HCT116 (cell line): ENCODE measurements at regions not wholly inside any gene's neighbourhood (a gene's known extent, or its start where the extent isn't known, plus 50 kb on each side); places are given as distances from the start of the nearest gene placed in this dataset.

Experiments
- ATAC-seq: fragments of 200-7000 bp; cut with Tn5 transposase; 2 replicates; pipeline ENCODE4 v1.9.1; 2020; ENCODE audit warnings: mild to moderate bottlenecking, moderate library complexity
- BruUV-seq: library from RNA; stranded (reverse); fragments of 400-500 nt; replicated peaks from 2 replicates; lab custom pipeline; 2021; lab: Mats Ljungman, UMichigan
- CTCF ChIA-PET: fragments of 300-600 bp; sonication (Branson Sonifier 250); formaldehyde crosslinking; loops from one replicate; lab custom pipeline; 2021; ENCODE audit warnings: antibody characterized with exemption; lab: Charles Lee
- POLR2A ChIA-PET: fragments of 300-600, 350-600 bp; sonication (Branson Sonifier 250); formaldehyde crosslinking; loops from one replicate; lab custom pipeline; 2021; ENCODE audit warnings: antibody characterized with exemption; lab: Charles Lee
- RAD21 ChIA-PET, 2 experiments: fragments of 300-600 bp; sonication (Branson Sonifier 250); formaldehyde crosslinking; loops; one replicate each; lab custom pipeline; 2023; ENCODE audit warnings: low total read pairs in 2 of 2; ENCODE audit not compliant: uncharacterized antibody in 2 of 2, unreplicated experiment in 2 of 2, low non-redundant PET in 1 of 2; lab: Charles Lee
- DNase-seq: peaks from one replicate; pipeline ENCODE4 v3.0.0-alpha.2; 2010; ENCODE audit warnings: low read depth, low spot score
- H2AFZ ChIP-seq: fragments of 200-600 bp; shearing (Covaris generic), sonication (generic); 2 replicates; pipeline ENCODE4 v1.6.1; 2017; ENCODE audit warnings: low read depth, mixed run types, mixed read lengths, antibody characterized with exemption, low read length; ENCODE audit not compliant: poor library complexity, severe bottlenecking
- H3K27ac ChIP-seq: 2 replicates; pipeline ENCODE4 v1.5.1; 2012; ENCODE audit warnings: low read depth, low read length
- H3K27me3 ChIP-seq: fragments of 200-600 bp; sonication (generic); 2 replicates; pipeline ENCODE4 v1.6.1; 2016; ENCODE audit warnings: mixed run types, low read length, mixed read lengths; ENCODE audit not compliant: insufficient read depth
- H3K36me3 ChIP-seq, 2 experiments: fragments of 200-500 bp in 1 of 2; fragments of 200-600 bp in 1 of 2; sonication (Bioruptor generic) in 1 of 2; sonication (generic) in 1 of 2; 2 replicates each; pipeline versions ENCODE4 v1.5.1 to v1.6.1; 2014 to 2016; ENCODE audit warnings: low read length in 2 of 2, inconsistent platforms in 1 of 2, mixed read lengths in 1 of 2, mixed run types in 1 of 2; ENCODE audit not compliant: insufficient read depth in 2 of 2, control insufficient read depth in 1 of 2
- H3K4me1 ChIP-seq, 2 experiments: fragments of 200-600 bp in 1 of 2; sonication (generic) in 1 of 2; 2 replicates each; pipeline versions ENCODE4 v1.5.1 to v1.6.1; 2012 to 2017; ENCODE audit warnings: low read length in 2 of 2, inconsistent platforms in 1 of 2, mild to moderate bottlenecking in 1 of 2, mixed read lengths in 1 of 2, mixed run types in 1 of 2, moderate library complexity in 1 of 2; ENCODE audit not compliant: insufficient read depth in 2 of 2, control insufficient read depth in 1 of 2
- H3K4me2 ChIP-seq: fragments of 200-600 bp; sonication (generic); 2 replicates; pipeline ENCODE4 v1.6.1; 2017; ENCODE audit warnings: mixed run types, low read length, mixed read lengths
- H3K4me3 ChIP-seq, 2 experiments: fragments of 200-600 bp in 1 of 2; sonication (generic) in 1 of 2; replicated peaks in 1 of 2; 2 replicates each; pipeline ENCODE4 v1.5.1; 2011 to 2016; ENCODE audit warnings: low read length in 2 of 2, control low read depth in 1 of 2, low read depth in 1 of 2, mild to moderate bottlenecking in 1 of 2, mixed read lengths in 1 of 2, mixed run types in 1 of 2
- H3K79me2 ChIP-seq: fragments of 200-600 bp; sonication (generic); 2 replicates; pipeline ENCODE4 v1.6.1; 2017; ENCODE audit warnings: mild to moderate bottlenecking, mixed run types, low read length, moderate library complexity, mixed read lengths; ENCODE audit not compliant: insufficient read depth
- H3K9ac ChIP-seq: fragments of 200-600 bp; sonication (generic); 2 replicates; pipeline ENCODE4 v1.6.1; 2016; ENCODE audit warnings: low read length, mixed read lengths
- H3K9me2 ChIP-seq: fragments of 200-600 bp; sonication (generic), shearing (Covaris generic); 2 replicates; pipeline ENCODE4 v1.6.1; 2017; ENCODE audit warnings: mixed run types, mild to moderate bottlenecking, moderate library complexity; ENCODE audit not compliant: insufficient read depth
- H3K9me3 ChIP-seq, 2 experiments: fragments of 200-500 bp in 1 of 2; fragments of 200-600 bp in 1 of 2; sonication (Bioruptor generic) in 1 of 2; sonication (generic) in 1 of 2; 2 replicates each; pipeline ENCODE4 v1.6.1; 2014 to 2017; ENCODE audit warnings: low read length in 2 of 2, mixed read lengths in 2 of 2, inconsistent platforms in 1 of 2, low read depth in 1 of 2, mild to moderate bottlenecking in 1 of 2, mixed run types in 1 of 2, moderate library complexity in 1 of 2; ENCODE audit not compliant: control insufficient read depth in 1 of 2, insufficient read depth in 1 of 2
- H4K20me1 ChIP-seq: fragments of 200-600 bp; sonication (generic), shearing (Covaris generic); 2 replicates; pipeline ENCODE4 v1.6.1; 2017; ENCODE audit warnings: mixed run types, mild to moderate bottlenecking, moderate library complexity; ENCODE audit not compliant: insufficient read depth
- JUND ChIP-seq: IDR thresholded peaks from 2 replicates; pipeline ENCODE4 v1.6.1; 2012
- RAD21 ChIP-seq: IDR thresholded peaks from 2 replicates; pipeline ENCODE4 v1.6.1; 2012; ENCODE audit warnings: low read depth, mild to moderate bottlenecking
- YY1 ChIP-seq: IDR thresholded peaks from 2 replicates; pipeline ENCODE4 v1.6.1; 2011; ENCODE audit warnings: low read length, low read depth, moderate library complexity, mild to moderate bottlenecking; ENCODE audit not compliant: insufficient replicate concordance; ENCODE audit errors: extremely low read depth
- ZNF274 ChIP-seq: fragments of 200-500 bp; sonication (Bioruptor generic); IDR thresholded peaks from 2 replicates; pipeline ENCODE4 v1.6.1; 2014; ENCODE audit warnings: mild to moderate bottlenecking, low read depth, low read length, inconsistent platforms
- intact Hi-C: fragments of 100-400 bp; cut with micrococcal nuclease; formaldehyde crosslinking; loops from 2 replicates; pipeline ENCODE4 v1.10.0; 2022
- TF ChIP-seq, protein P1 (sequence below): IDR thresholded peaks from 2 replicates; pipeline ENCODE4 v1.6.1; 2012
- TF ChIP-seq, protein P2 (sequence below): IDR thresholded peaks from 2 replicates; pipeline ENCODE4 v1.6.1; 2012; ENCODE audit warnings: low read depth
- TF ChIP-seq, protein P3 (sequence below), 3 experiments: fragments of 200-600 bp in 1 of 3; sonication (generic) in 1 of 3; IDR thresholded peaks in 2 of 3; conservative IDR thresholded peaks in 1 of 3; 2 replicates each; pipeline ENCODE4 v1.5.1; 2012 to 2017; ENCODE audit warnings: low read depth in 2 of 3, low read length in 2 of 3, antibody characterized with exemption in 1 of 3, borderline replicate concordance in 1 of 3, control low read depth in 1 of 3, mild to moderate bottlenecking in 1 of 3, mixed read lengths in 1 of 3, mixed run types in 1 of 3, moderate library complexity in 1 of 3; ENCODE audit not compliant: insufficient read depth in 1 of 3
- TF ChIP-seq, protein P4 (sequence below): IDR thresholded peaks from 2 replicates; pipeline ENCODE4 v1.6.1; 2011; ENCODE audit warnings: mild to moderate bottlenecking, low read length, moderate library complexity; ENCODE audit not compliant: insufficient replicate concordance; ENCODE audit errors: extremely low read depth

DNA sequence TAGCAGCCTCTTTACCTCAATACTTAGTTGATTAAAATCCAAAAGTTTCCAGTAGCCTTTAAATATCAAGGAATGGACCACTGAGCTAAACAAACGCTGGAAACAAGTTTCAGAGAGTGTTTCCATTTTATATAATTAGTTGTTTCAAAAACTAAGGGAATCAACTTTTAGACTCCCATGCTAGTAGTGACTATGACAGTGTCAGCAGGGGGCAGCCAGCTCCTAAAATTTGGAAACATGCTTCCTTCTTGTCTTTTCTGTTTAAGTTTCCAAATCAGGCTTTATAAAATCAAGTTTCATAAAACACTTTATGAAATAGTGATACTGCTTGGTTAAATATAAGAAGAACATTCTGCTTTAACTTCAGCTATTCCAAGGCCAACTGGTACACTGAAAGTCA is 138.2 kb upstream of the TMEM229A start:
- Histone ChIP-seq H3K36me3 (no peaks in the 10 kb centered on the region), H3K79me2 (no peaks in the 10 kb centered on the region), H3K9ac (no peak overlapping the region), H3K4me2 (no peak overlapping the region)
- no TSS peak for BruUV-seq
- POLR2A ChIA-PET, result no interaction called here
- TF ChIP-seq, protein P1, sequence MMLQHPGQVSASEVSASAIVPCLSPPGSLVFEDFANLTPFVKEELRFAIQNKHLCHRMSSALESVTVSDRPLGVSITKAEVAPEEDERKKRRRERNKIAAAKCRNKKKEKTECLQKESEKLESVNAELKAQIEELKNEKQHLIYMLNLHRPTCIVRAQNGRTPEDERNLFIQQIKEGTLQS, result no peak
- TF ChIP-seq RAD21 (peak; percentile 69), ZNF274 (no peak), JUND (no peak), YY1 (no peak)
- TF ChIP-seq, protein P2, sequence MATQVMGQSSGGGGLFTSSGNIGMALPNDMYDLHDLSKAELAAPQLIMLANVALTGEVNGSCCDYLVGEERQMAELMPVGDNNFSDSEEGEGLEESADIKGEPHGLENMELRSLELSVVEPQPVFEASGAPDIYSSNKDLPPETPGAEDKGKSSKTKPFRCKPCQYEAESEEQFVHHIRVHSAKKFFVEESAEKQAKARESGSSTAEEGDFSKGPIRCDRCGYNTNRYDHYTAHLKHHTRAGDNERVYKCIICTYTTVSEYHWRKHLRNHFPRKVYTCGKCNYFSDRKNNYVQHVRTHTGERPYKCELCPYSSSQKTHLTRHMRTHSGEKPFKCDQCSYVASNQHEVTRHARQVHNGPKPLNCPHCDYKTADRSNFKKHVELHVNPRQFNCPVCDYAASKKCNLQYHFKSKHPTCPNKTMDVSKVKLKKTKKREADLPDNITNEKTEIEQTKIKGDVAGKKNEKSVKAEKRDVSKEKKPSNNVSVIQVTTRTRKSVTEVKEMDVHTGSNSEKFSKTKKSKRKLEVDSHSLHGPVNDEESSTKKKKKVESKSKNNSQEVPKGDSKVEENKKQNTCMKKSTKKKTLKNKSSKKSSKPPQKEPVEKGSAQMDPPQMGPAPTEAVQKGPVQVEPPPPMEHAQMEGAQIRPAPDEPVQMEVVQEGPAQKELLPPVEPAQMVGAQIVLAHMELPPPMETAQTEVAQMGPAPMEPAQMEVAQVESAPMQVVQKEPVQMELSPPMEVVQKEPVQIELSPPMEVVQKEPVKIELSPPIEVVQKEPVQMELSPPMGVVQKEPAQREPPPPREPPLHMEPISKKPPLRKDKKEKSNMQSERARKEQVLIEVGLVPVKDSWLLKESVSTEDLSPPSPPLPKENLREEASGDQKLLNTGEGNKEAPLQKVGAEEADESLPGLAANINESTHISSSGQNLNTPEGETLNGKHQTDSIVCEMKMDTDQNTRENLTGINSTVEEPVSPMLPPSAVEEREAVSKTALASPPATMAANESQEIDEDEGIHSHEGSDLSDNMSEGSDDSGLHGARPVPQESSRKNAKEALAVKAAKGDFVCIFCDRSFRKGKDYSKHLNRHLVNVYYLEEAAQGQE, result no peak
- TF ChIP-seq, protein P3, sequence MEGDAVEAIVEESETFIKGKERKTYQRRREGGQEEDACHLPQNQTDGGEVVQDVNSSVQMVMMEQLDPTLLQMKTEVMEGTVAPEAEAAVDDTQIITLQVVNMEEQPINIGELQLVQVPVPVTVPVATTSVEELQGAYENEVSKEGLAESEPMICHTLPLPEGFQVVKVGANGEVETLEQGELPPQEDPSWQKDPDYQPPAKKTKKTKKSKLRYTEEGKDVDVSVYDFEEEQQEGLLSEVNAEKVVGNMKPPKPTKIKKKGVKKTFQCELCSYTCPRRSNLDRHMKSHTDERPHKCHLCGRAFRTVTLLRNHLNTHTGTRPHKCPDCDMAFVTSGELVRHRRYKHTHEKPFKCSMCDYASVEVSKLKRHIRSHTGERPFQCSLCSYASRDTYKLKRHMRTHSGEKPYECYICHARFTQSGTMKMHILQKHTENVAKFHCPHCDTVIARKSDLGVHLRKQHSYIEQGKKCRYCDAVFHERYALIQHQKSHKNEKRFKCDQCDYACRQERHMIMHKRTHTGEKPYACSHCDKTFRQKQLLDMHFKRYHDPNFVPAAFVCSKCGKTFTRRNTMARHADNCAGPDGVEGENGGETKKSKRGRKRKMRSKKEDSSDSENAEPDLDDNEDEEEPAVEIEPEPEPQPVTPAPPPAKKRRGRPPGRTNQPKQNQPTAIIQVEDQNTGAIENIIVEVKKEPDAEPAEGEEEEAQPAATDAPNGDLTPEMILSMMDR (IDR thresholded peaks at IDR 0.05 in 2 of 3, conservative IDR thresholded peaks at IDR 0.05 in 1 of 3; ENCODE audit: borderline replicate concordance in 1 of 3, insufficient read depth in 1 of 3, low read depth in 2 of 3, low read length in 2 of 3), result peak; percentile 30 to 49 (median 41); a peak in 4 of 6 replicates
- TF ChIP-seq, protein P4, sequence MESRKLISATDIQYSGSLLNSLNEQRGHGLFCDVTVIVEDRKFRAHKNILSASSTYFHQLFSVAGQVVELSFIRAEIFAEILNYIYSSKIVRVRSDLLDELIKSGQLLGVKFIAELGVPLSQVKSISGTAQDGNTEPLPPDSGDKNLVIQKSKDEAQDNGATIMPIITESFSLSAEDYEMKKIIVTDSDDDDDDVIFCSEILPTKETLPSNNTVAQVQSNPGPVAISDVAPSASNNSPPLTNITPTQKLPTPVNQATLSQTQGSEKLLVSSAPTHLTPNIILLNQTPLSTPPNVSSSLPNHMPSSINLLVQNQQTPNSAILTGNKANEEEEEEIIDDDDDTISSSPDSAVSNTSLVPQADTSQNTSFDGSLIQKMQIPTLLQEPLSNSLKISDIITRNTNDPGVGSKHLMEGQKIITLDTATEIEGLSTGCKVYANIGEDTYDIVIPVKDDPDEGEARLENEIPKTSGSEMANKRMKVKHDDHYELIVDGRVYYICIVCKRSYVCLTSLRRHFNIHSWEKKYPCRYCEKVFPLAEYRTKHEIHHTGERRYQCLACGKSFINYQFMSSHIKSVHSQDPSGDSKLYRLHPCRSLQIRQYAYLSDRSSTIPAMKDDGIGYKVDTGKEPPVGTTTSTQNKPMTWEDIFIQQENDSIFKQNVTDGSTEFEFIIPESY, result no peak
- TF ChIP-seq, all 23 proteins: peak for 2
- H2AFZ ChIP-seq, result no peak overlapping the region
- H3K4me1 ChIP-seq, result no peaks in the 10 kb centered on the region
- ATAC-seq, result 0 out of 2 replicates have a peak, but pooled peaks have one; percentile 53
- no peaks in the 10 kb centered on the region for H4K20me1 ChIP-seq
- no peaks in the 10 kb centered on the region for H3K9me2 ChIP-seq
- DNase-seq, result peak; percentile 15
- ChIA-PET RAD21 (no interaction called here), CTCF (interaction anchor here (1.0 to 1.3 kb wide), 2 partner anchors 595 to 614 kb away, joined by 3 to 7 read pairs; partner anchors contain the start of gene GPR37)
- H3K27me3 ChIP-seq, result no peaks in the 10 kb centered on the region
- intact Hi-C loops, result loop anchor here (1.0 to 5.0 kb wide), 2 partner anchors 614 to 686 kb away; no protein-coding TSS in a partner anchor
- H3K9me3 ChIP-seq, result no peaks in the 10 kb centered on the region
- H3K4me3 ChIP-seq, result no peak overlapping the region
- H3K27ac ChIP-seq, result no peak overlapping the region
